Eye (tissue), 1 donor: ENCODE measurements at regions not wholly inside any gene's neighbourhood (a gene's known extent, or its start where the extent isn't known, plus 50 kb on each side); places are given as distances from the start of the nearest gene placed in this dataset.
A peak's percentile ranks its signal among the peaks of the same experiment; 100 is the strongest.

Experiments used
- DNase-seq: peaks from one replicate; pipeline ENCODE4 v3.0.0-alpha.2; 2015

GRCh38 chr10:10207538-10207937 is 810.1 kb upstream of the CELF2 start:
- DNase-seq: no peak

- DNase-seq: no peak
Observed at GRCh38 chr10:10208196-10208595, 809.5 kb upstream of the CELF2 start.

- peak; percentile 78 for DNase-seq
Observed at GRCh38 chr10:10209167-10209566, 808.5 kb upstream of the CELF2 start.

- no peak for DNase-seq
Observed at GRCh38 chr10:10211409-10211808, 806.3 kb upstream of the CELF2 start.

- DNase-seq: no peak
Observed at GRCh38 chr10:10213237-10213636, 804.4 kb upstream of the CELF2 start.

GRCh38 chr10:10222304-10222841 is 795.3 kb upstream of the CELF2 start:
- no peak for DNase-seq

- no peak for DNase-seq
Observed at GRCh38 chr10:10223131-10223530, 794.5 kb upstream of the CELF2 start.

GRCh38 chr10:10225136-10225676 is 792.5 kb upstream of the CELF2 start:
- DNase-seq: no peak

GRCh38 chr10:10233229-10233628 is 784.4 kb upstream of the CELF2 start:
- DNase-seq: no peak

- DNase-seq: no peak
Observed at GRCh38 chr10:10235003-10235402, 782.7 kb upstream of the CELF2 start.

GRCh38 chr10:10247585-10247984 is 770.1 kb upstream of the CELF2 start:
- no peak for DNase-seq

GRCh38 chr10:10256860-10257259 is 760.8 kb upstream of the CELF2 start:
- DNase-seq: no peak

- DNase-seq: no peak
Observed at GRCh38 chr10:10259013-10259412, 758.7 kb upstream of the CELF2 start.

- DNase-seq: no peak
Observed at GRCh38 chr10:10270126-10271050, 747.3 kb upstream of the CELF2 start.

GRCh38 chr10:10271639-10272192 is 746.0 kb upstream of the CELF2 start:
- no peak for DNase-seq

GRCh38 chr10:10273661-10274060 is 744.0 kb upstream of the CELF2 start:
- no peak for DNase-seq

GRCh38 chr10:10279906-10280305 is 737.8 kb upstream of the CELF2 start:
- DNase-seq: no peak

GRCh38 chr10:10292501-10292900 is 725.2 kb upstream of the CELF2 start:
- DNase-seq: peak; percentile 70

GRCh38 chr10:10293041-10293440 is 724.6 kb upstream of the CELF2 start:
- DNase-seq: no peak

GRCh38 chr10:10293481-10293951 is 724.2 kb upstream of the CELF2 start:
- peak; percentile 59 for DNase-seq

GRCh38 chr10:10294184-10294880 is 723.3 kb upstream of the CELF2 start:
- no peak for DNase-seq

GRCh38 chr10:10294881-10295529 is 722.7 kb upstream of the CELF2 start:
- peak; percentile 85 for DNase-seq

- DNase-seq: no peak
Observed at GRCh38 chr10:10295537-10295936, 722.1 kb upstream of the CELF2 start.
